SU-DHL-6 (cell line): ENCODE measurements at regions not wholly inside any gene's neighbourhood (a gene's known extent, or its start where the extent isn't known, plus 50 kb on each side); places are given as distances from the start of the nearest gene placed in this dataset.

Experiments used
- H2AFZ ChIP-seq: fragments of 200-600 bp; sonication (generic); 2 replicates; pipeline ENCODE4 v1.6.1; 2014; ENCODE audit warnings: low read depth, mild to moderate bottlenecking, moderate library complexity, mixed read lengths, antibody characterized with exemption, low read length; ENCODE audit not compliant: severe bottlenecking
- H3F3A ChIP-seq: fragments of 200-600 bp; shearing (Covaris generic); 2 replicates; pipeline ENCODE4 v1.6.0; 2016; ENCODE audit warnings: antibody characterized with exemption, mild to moderate bottlenecking; ENCODE audit not compliant: insufficient read depth
- H3K27ac ChIP-seq: fragments of 200-600 bp; sonication (generic); 2 replicates; pipeline ENCODE4 v1.5.1; 2016; ENCODE audit warnings: low read depth, mild to moderate bottlenecking, low read length, moderate library complexity, mixed read lengths
- H3K27me3 ChIP-seq: fragments of 200-600 bp; sonication (generic), shearing (Covaris generic); 2 replicates; pipeline ENCODE4 v1.6.0; 2014; ENCODE audit warnings: mild to moderate bottlenecking, low read length
- H3K36me3 ChIP-seq: fragments of 200-600 bp; sonication (generic); 2 replicates; pipeline ENCODE4 v1.6.1; 2014; ENCODE audit warnings: mild to moderate bottlenecking, low read length, mixed read lengths
- H3K4me2 ChIP-seq: fragments of 300-600, 200-600 bp; shearing (Covaris generic), sonication (generic); 2 replicates; pipeline ENCODE4 v1.6.0; 2014; ENCODE audit warnings: low read length, low read depth, mild to moderate bottlenecking; ENCODE audit not compliant: poor library complexity, severe bottlenecking
- H3K4me3 ChIP-seq: fragments of 200-600 bp; sonication (generic); 2 replicates; pipeline ENCODE4 v1.5.1; 2014; ENCODE audit warnings: antibody characterized with exemption, low read length, mild to moderate bottlenecking, mixed read lengths; ENCODE audit not compliant: insufficient read depth, poor library complexity, severe bottlenecking
- H3K79me2 ChIP-seq: fragments of 200-600 bp; sonication (generic); 2 replicates; pipeline ENCODE4 v1.6.1; 2014; ENCODE audit warnings: mild to moderate bottlenecking, low read length, moderate library complexity; ENCODE audit not compliant: insufficient read depth
- H3K9ac ChIP-seq: fragments of 200-600 bp; sonication (generic); 2 replicates; pipeline ENCODE4 v1.7.0; 2014; ENCODE audit warnings: mild to moderate bottlenecking, low read length
- H3K9me2 ChIP-seq: fragments of 200-600 bp; sonication (generic); replicated peaks from 2 replicates; pipeline ENCODE4 v1.6.1; 2014; ENCODE audit warnings: low read length; ENCODE audit not compliant: insufficient read depth
- H3K9me3 ChIP-seq: fragments of 200-600 bp; sonication (generic); 2 replicates; pipeline ENCODE4 v1.6.1; 2014; ENCODE audit warnings: low read length, mixed read lengths; ENCODE audit not compliant: insufficient read depth
- H4K20me1 ChIP-seq: fragments of 200-600 bp; sonication (generic); 2 replicates; pipeline ENCODE4 v1.6.1; 2014; ENCODE audit warnings: low read depth, mild to moderate bottlenecking, antibody characterized with exemption, low read length, moderate library complexity, mixed read lengths
- CTCF ChIP-seq: fragments of 200-600 bp; sonication (generic); IDR thresholded peaks from one replicate; pipeline ENCODE4 v1.5.1; 2017; ENCODE audit warnings: antibody characterized with exemption, mild to moderate bottlenecking, low read length, moderate library complexity; ENCODE audit not compliant: insufficient read depth, poor library complexity, severe bottlenecking
- EZH2phosphoT487 ChIP-seq: fragments of 200-600 bp; sonication (generic), shearing (Covaris generic); conservative IDR thresholded peaks from 2 replicates; pipeline ENCODE4 v1.6.1; 2018; ENCODE audit warnings: mild to moderate bottlenecking, antibody characterized with exemption, low read length, moderate library complexity, mixed read lengths

GRCh38 chr6:1244941-1245340, 67.0 kb upstream of the FOXQ1 start:
- H3K4me3 ChIP-seq = no peak overlapping the region
- no peaks in the 10 kb centered on the region for H3K79me2 ChIP-seq
- no peak overlapping the region for H3K4me2 ChIP-seq
- H2AFZ ChIP-seq = no peak overlapping the region
- H3K27ac ChIP-seq = no peak overlapping the region
- H3K27me3 ChIP-seq = no peaks in the 10 kb centered on the region
- H3K9me3 ChIP-seq = no peaks in the 10 kb centered on the region; the same call in 1 of the 2 replicates
- no peaks in the 10 kb centered on the region for H3K9me2 ChIP-seq
- H3K36me3 ChIP-seq = no peaks in the 10 kb centered on the region
- H3K9ac ChIP-seq = no peak overlapping the region
- no peaks in the 10 kb centered on the region for H4K20me1 ChIP-seq
- TF ChIP-seq CTCF (no peak), EZH2phosphoT487 (no peak)
- H3F3A ChIP-seq = no peaks in the 10 kb centered on the region

GRCh38 chr6:1244278-1244677, 67.6 kb upstream of the FOXQ1 start:
- no peaks in the 10 kb centered on the region for H4K20me1 ChIP-seq
- no peak overlapping the region for H3K4me3 ChIP-seq
- no peak for TF ChIP-seq EZH2phosphoT487
- TF ChIP-seq CTCF = no peak
- no peak overlapping the region for H3K4me2 ChIP-seq
- H2AFZ ChIP-seq = no peak overlapping the region
- H3F3A ChIP-seq = no peaks in the 10 kb centered on the region
- H3K27me3 ChIP-seq = no peaks in the 10 kb centered on the region
- H3K9ac ChIP-seq = no peak overlapping the region
- no peaks in the 10 kb centered on the region; the same call in 1 of the 2 replicates for H3K9me3 ChIP-seq
- H3K36me3 ChIP-seq = no peaks in the 10 kb centered on the region
- H3K79me2 ChIP-seq = no peaks in the 10 kb centered on the region
- H3K27ac ChIP-seq = no peak overlapping the region
- H3K9me2 ChIP-seq = no peaks in the 10 kb centered on the region

GRCh38 chr6:1242446-1242845, 69.5 kb upstream of the FOXQ1 start:
- no peak overlapping the region for H2AFZ ChIP-seq
- TF ChIP-seq EZH2phosphoT487 (no peak), CTCF (no peak)
- H3K9me2 ChIP-seq = no peaks in the 10 kb centered on the region
- H3K36me3 ChIP-seq = no peaks in the 10 kb centered on the region
- 0 out of 2 replicates have a peak, but pooled peaks cover 2% of the 10 kb centered on the region for H3K27me3 ChIP-seq
- H3K79me2 ChIP-seq = no peaks in the 10 kb centered on the region
- no peak overlapping the region for H3K27ac ChIP-seq
- H3K4me3 ChIP-seq = no peak overlapping the region
- H3K4me2 ChIP-seq = no peak overlapping the region
- no peaks in the 10 kb centered on the region; the same call in 1 of the 2 replicates for H3K9me3 ChIP-seq
- no peaks in the 10 kb centered on the region for H4K20me1 ChIP-seq
- H3K9ac ChIP-seq = no peak overlapping the region
- H3F3A ChIP-seq = no peaks in the 10 kb centered on the region
